Heart left ventricle (tissue), 13 donors: ENCODE measurements at regions not wholly inside any gene's neighbourhood (a gene's known extent, or its start where the extent isn't known, plus 50 kb on each side); places are given as distances from the start of the nearest gene placed in this dataset.

Source experiments
- CTCF ChIP-seq, 12 donors: fragments of 200-600 bp; sonication (generic) in 4 of 12; IDR thresholded peaks; one replicate each; pipeline versions ENCODE4 v1.5.0 to v1.8.0; 2018 to 2022; ENCODE audit warnings: antibody characterized with exemption in 12 of 12, mild to moderate bottlenecking in 5 of 12
- POLR2A ChIP-seq, 2 donors: fragments of 450-650 bp; IDR thresholded peaks; one replicate each; pipeline ENCODE4 v1.6.1; 2017; ENCODE audit warnings: antibody characterized with exemption in 2 of 2, mild to moderate bottlenecking in 2 of 2, moderate library complexity in 2 of 2
- donor health status: ischemic (EF 13 %, LVEDD 7.1; RV severe dilation, severe dysfunction).
- donor health status: DM: no; HTN: yes; CAD: no.
- donor health status: DM: no; HTN: no; CAD: no.
- donor health status: ischemic (EF 25% LVEDD 6.9; RV normal size, moderate dysfunction).
- donor health status: ischemic (EF 25% LVEDD 5.7; RV mildly dilated, moderate dysfunction).
- donor health status: ischemic (EF 35%, LVEDD 5.7; RV mildly dilated, moderate dysfunction).
- donor health status: nonischemic (EF 11% LVEDD 7.7; RV severe dilation, severe dysfunction).
- donor health status: DM: yes; HTN: yes; CAD: no.
- donor health status: PGD.
- donor health status: ischemic (EF 29% LVEDD 5.4; RV normal size, mild dysfunction).
- donor health status: nonischemic (EF 23%, LVEDD 6.1; RV moderate dilation, normal function).

GRCh38 chr3:197353001-197353866 is 54.8 kb upstream of the DLG1 start:
- TF ChIP-seq CTCF (IDR thresholded peaks at IDR 0.05) (no peak), POLR2A (IDR thresholded peaks at IDR 0.05) (no peak)
